ENCODE measurements at regions not wholly inside any gene's neighbourhood (a gene's known extent, or its start where the extent isn't known, plus 50 kb on each side); places are given as distances from the start of the nearest gene placed in this dataset.
"Not testable (repeated sequence)": the region's sequence is repeated elsewhere in the genome, so short reads cannot be mapped to it uniquely, and the experiment has no call there.

DNA sequence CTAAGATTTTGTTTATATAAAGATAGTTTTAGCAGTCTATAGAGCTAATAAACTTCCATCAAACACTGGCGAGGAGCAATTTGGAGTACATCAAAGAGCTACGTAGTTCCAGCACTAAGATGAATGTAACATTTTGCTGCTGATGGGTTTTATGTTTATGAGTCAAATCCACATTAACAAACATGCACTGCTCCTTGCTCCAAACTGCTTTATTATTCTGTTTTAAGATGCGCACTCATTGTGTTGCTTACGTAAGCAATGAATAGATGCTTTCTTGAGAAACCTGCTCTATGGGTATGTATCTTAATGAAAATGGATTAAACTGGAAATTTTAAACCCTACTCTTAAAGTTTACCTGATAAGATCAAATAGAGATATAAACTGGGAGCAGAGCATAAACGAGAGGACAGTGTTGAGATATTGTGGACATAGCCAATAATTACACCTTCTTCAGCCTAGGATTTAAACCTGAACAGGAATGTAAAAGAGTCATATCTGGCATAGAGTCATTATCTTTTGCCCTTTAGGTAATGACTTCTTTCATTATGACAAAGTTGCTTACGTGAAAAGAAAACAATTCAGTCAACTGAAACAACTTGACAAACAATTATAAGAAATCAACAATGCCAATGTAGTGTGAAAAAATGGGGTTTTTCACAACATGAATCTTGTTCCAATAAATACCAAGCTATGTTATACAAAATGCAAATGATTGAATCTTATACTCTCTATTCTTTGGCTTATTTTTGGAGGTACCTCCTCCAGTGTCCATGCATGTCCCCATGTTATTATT, 153.5 kb upstream of the MTPN start:
- TF ChIP-seq, protein P1, sequence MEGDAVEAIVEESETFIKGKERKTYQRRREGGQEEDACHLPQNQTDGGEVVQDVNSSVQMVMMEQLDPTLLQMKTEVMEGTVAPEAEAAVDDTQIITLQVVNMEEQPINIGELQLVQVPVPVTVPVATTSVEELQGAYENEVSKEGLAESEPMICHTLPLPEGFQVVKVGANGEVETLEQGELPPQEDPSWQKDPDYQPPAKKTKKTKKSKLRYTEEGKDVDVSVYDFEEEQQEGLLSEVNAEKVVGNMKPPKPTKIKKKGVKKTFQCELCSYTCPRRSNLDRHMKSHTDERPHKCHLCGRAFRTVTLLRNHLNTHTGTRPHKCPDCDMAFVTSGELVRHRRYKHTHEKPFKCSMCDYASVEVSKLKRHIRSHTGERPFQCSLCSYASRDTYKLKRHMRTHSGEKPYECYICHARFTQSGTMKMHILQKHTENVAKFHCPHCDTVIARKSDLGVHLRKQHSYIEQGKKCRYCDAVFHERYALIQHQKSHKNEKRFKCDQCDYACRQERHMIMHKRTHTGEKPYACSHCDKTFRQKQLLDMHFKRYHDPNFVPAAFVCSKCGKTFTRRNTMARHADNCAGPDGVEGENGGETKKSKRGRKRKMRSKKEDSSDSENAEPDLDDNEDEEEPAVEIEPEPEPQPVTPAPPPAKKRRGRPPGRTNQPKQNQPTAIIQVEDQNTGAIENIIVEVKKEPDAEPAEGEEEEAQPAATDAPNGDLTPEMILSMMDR (IDR thresholded peaks at IDR 0.05; ENCODE audit: low read depth, low read length): no peak
- DNase-seq (ENCODE audit: extremely low read depth, low read depth): no peak

GRCh38 chr7:136128050-136128449, 150.9 kb upstream of the MTPN start:
- TF ChIP-seq, protein P1 (IDR thresholded peaks at IDR 0.05; ENCODE audit: low read depth, low read length): no peak
- DNase-seq (ENCODE audit: extremely low read depth, low read depth): no peak

DNA sequence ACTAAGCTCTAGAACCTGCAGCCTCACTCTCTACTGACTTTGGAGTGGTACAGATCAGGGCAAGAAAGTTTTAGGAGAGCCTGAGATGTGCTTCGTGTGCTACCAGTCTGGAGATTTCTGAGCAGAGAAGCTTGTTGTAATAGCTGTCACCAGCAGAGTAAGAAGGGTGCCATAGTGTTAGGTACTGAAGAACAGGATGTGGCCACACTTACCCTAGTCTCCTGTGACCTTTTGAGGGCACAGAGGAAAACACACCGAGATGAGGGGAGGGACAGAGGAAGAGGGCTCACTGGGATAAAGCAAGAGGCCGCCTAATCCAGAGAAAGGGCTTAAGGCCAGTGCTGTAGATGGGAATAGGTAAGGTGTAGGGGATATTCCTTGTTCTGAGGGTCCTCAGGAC, 146.2 kb upstream of the MTPN start:
- no peak for DNase-seq (ENCODE audit: extremely low read depth, low read depth)
- TF ChIP-seq, protein P1 (IDR thresholded peaks at IDR 0.05; ENCODE audit: low read depth, low read length): no peak

- TF ChIP-seq, protein P1 (IDR thresholded peaks at IDR 0.05; ENCODE audit: low read depth, low read length): no peak
- no peak for DNase-seq (ENCODE audit: extremely low read depth, low read depth)
These were observed 144.9 kb upstream of the MTPN start for GRCh38 chr7:136122026-136122425.

DNA sequence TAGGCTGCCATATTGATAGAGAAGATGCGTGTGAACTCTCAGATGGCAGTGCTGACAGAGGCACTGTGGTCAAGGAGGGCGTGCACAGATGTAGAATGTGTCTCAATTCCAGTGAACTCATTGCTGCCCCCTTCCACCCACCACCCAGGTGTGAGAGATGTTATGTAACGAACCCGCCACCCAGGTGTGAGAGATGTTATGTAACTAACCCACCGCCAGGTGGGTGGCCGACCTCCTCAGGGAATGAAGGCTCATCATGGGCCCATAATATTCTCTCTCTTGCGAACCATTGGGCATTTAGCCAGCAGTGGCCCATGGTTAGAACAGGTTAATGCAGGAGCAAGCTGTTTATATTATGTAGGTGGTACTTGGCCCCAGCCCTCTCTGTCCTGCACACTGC, 140.4 kb upstream of the MTPN start:
- TF ChIP-seq, protein P1 (IDR thresholded peaks at IDR 0.05; ENCODE audit: low read depth, low read length): no peak
- DNase-seq (ENCODE audit: extremely low read depth, low read depth): no peak

- no peak for DNase-seq (ENCODE audit: extremely low read depth, low read depth)
- TF ChIP-seq, protein P1 (IDR thresholded peaks at IDR 0.05; ENCODE audit: low read depth, low read length): no peak
These were observed 139.0 kb upstream of the MTPN start for GRCh38 chr7:136116186-136116585.

GRCh38 chr7:136114966-136115762, 138.0 kb upstream of the MTPN start:
- DNase-seq (ENCODE audit: extremely low read depth, low read depth): peak; percentile 22
- TF ChIP-seq, protein P1 (IDR thresholded peaks at IDR 0.05; ENCODE audit: low read depth, low read length): peak; percentile 79

DNA sequence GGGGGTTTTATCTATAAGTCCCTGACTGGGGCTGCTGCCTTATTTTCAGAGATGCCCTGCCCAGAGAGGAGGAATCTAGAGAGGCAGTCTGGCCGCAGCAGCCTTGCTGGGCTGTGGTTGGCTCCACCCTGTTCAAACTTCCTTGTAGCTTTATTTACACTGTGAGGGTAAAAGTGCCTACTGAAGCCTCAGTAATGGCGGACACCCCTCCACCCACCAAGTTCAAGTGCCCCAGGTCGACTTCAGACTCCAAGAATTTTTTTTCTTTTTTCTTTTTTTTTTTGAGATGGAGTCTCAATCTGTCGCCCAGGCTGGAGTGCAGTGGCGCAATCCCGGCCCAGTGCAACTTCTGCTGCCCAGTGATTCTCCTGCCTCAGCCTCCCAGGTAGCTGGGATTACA, 137.3 kb upstream of the MTPN start:
- DNase-seq (ENCODE audit: extremely low read depth, low read depth): not testable (repeated sequence)

GRCh38 chr7:136109037-136109436, 131.9 kb upstream of the MTPN start:
- DNase-seq (ENCODE audit: extremely low read depth, low read depth): not testable (repeated sequence)
